ENCODE measurements at regions not wholly inside any gene's neighbourhood (a gene's known extent, or its start where the extent isn't known, plus 50 kb on each side); places are given as distances from the start of the nearest gene placed in this dataset.

- DNase-seq (ENCODE audit: low spot score in 2 of 2), result no peak
- no peak for TF ChIP-seq CTCF (IDR thresholded peaks at IDR 0.05)
These were observed 365.2 kb downstream of the SPATA31D1 start for GRCh38 chr9:82353631-82354278.

GRCh38 chr9:82354279-82354659 lies 365.7 kb downstream of the SPATA31D1 start:
- no peaks in the 10 kb centered on the region for H3K27me3 ChIP-seq
- no peak overlapping the region for H3K4me3 ChIP-seq
- DNase-seq (ENCODE audit: low spot score in 2 of 2), result no peak
- H3K27ac ChIP-seq, result no peak overlapping the region
- H3K9me3 ChIP-seq, result no peaks in the 10 kb centered on the region
- 57% methylated on average over 2 of the region's 2 CpGs for WGBS
- H3K4me1 ChIP-seq, result no peaks in the 10 kb centered on the region
- H3K36me3 ChIP-seq, result no peaks in the 10 kb centered on the region
- no peak for TF ChIP-seq CTCF (IDR thresholded peaks at IDR 0.05)
- no peak for TF ChIP-seq EP300 (IDR thresholded peaks at IDR 0.05)
- no peak for TF ChIP-seq POLR2A (IDR thresholded peaks at IDR 0.05)
- TF ChIP-seq POLR2AphosphoS5 (IDR thresholded peaks at IDR 0.05), result no peak

More at GRCh38 chr9:82353631-82354278, 365.2 kb downstream of the SPATA31D1 start:
- no peaks in the 10 kb centered on the region for H3K27me3 ChIP-seq
- no peaks in the 10 kb centered on the region for H3K36me3 ChIP-seq
- 70% methylated on average over 7 of the region's 7 CpGs for WGBS
- no peaks in the 10 kb centered on the region for H3K9me3 ChIP-seq
- no peak overlapping the region for H3K4me3 ChIP-seq
- no peaks in the 10 kb centered on the region for H3K4me1 ChIP-seq
- H3K27ac ChIP-seq, result no peak overlapping the region

- no peak for DNase-seq (ENCODE audit: low spot score in 2 of 2)
- WGBS, result 58% methylated on average over 2 of the region's 2 CpGs
These were observed 367.6 kb downstream of the SPATA31D1 start for GRCh38 chr9:82356131-82356530.

GRCh38 chr9:82356871-82357270 lies 368.3 kb downstream of the SPATA31D1 start:
- H3K36me3 ChIP-seq, result no peaks in the 10 kb centered on the region
- 51% methylated on average over 2 of the region's 2 CpGs for WGBS
- no peaks in the 10 kb centered on the region for H3K27me3 ChIP-seq
- H3K4me3 ChIP-seq, result no peak overlapping the region
- no peak for DNase-seq (ENCODE audit: low spot score in 2 of 2)
- no peak overlapping the region for H3K27ac ChIP-seq
- no peaks in the 10 kb centered on the region for H3K4me1 ChIP-seq
- no peak for TF ChIP-seq CTCF (IDR thresholded peaks at IDR 0.05)
- TF ChIP-seq POLR2A (IDR thresholded peaks at IDR 0.05), result no peak
- no peak for TF ChIP-seq POLR2AphosphoS5 (IDR thresholded peaks at IDR 0.05)
- TF ChIP-seq EP300 (IDR thresholded peaks at IDR 0.05), result no peak
- no peaks in the 10 kb centered on the region for H3K9me3 ChIP-seq

More at GRCh38 chr9:82356131-82356530, 367.6 kb downstream of the SPATA31D1 start:
- H3K4me3 ChIP-seq, result no peak overlapping the region
- no peaks in the 10 kb centered on the region for H3K27me3 ChIP-seq
- H3K27ac ChIP-seq, result no peak overlapping the region
- H3K9me3 ChIP-seq, result no peaks in the 10 kb centered on the region
- TF ChIP-seq POLR2AphosphoS5 (IDR thresholded peaks at IDR 0.05) (no peak), CTCF (IDR thresholded peaks at IDR 0.05) (no peak), POLR2A (IDR thresholded peaks at IDR 0.05) (no peak), EP300 (IDR thresholded peaks at IDR 0.05) (no peak)
- no peaks in the 10 kb centered on the region for H3K36me3 ChIP-seq
- no peaks in the 10 kb centered on the region for H3K4me1 ChIP-seq

GRCh38 chr9:82363198-82363597 lies 374.6 kb downstream of the SPATA31D1 start:
- no peaks in the 10 kb centered on the region for H3K4me1 ChIP-seq
- H3K9me3 ChIP-seq, result no peaks in the 10 kb centered on the region
- no peaks in the 10 kb centered on the region for H3K27me3 ChIP-seq
- TF ChIP-seq POLR2AphosphoS5 (IDR thresholded peaks at IDR 0.05) (no peak), POLR2A (IDR thresholded peaks at IDR 0.05) (no peak), EP300 (IDR thresholded peaks at IDR 0.05) (no peak)
- H3K27ac ChIP-seq, result no peak overlapping the region
- H3K36me3 ChIP-seq, result no peaks in the 10 kb centered on the region
- no peak overlapping the region for H3K4me3 ChIP-seq
- DNase-seq (ENCODE audit: low spot score in 2 of 2), result no peak
- 49% methylated on average over 5 of the region's 5 CpGs for WGBS

GRCh38 chr9:82363682-82364081 lies 375.1 kb downstream of the SPATA31D1 start:
- 62% methylated on average over 5 of the region's 5 CpGs for WGBS

More at GRCh38 chr9:82363682-82364081, 375.1 kb downstream of the SPATA31D1 start:
- TF ChIP-seq CTCF (IDR thresholded peaks at IDR 0.05) (no peak), POLR2A (IDR thresholded peaks at IDR 0.05) (no peak), EP300 (IDR thresholded peaks at IDR 0.05) (no peak), POLR2AphosphoS5 (IDR thresholded peaks at IDR 0.05) (no peak)
- Histone ChIP-seq H3K36me3 (no peaks in the 10 kb centered on the region), H3K4me1 (no peaks in the 10 kb centered on the region), H3K27ac (no peak overlapping the region), H3K27me3 (no peaks in the 10 kb centered on the region), H3K4me3 (no peak overlapping the region), H3K9me3 (no peaks in the 10 kb centered on the region)
- no peak for DNase-seq (ENCODE audit: low spot score in 2 of 2)

All from suprapubic skin (tissue), 4 donors.